GM18873 (cell line): ENCODE measurements at regions not wholly inside any gene's neighbourhood (a gene's known extent, or its start where the extent isn't known, plus 50 kb on each side); places are given as distances from the start of the nearest gene placed in this dataset.

ENCODE experiments used
- ATAC-seq: cut with Tn5 transposase; IDR thresholded peaks from one replicate; pipeline ENCODE4 v1.9.1; 2021; ENCODE audit warnings: mild to moderate bottlenecking, moderate library complexity, moderate number of reproducible peaks; ENCODE audit not compliant: unreplicated experiment, low FRiP score

DNA sequence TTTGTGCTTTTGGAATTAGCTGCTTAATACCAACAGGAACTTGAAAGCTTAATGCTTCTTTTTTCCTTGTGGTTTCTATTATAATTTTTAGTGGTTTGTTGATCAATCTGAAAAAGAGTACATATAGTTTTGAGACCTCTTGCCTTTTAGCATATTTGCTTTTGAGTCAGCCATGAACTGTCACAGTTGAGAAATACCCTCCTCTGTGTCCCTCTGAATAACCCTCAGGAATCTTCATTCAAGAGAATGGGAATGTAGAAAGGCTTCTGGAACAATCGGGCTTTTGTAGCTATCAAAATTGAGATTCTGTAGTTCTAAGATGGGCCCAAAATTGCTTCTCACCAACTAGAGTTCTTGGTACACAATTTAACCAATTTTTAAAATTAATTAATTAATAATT is 451.1 kb upstream of the TRIB2 start:
- no peak for ATAC-seq

GRCh38 chr2:12267042-12267441 is 449.7 kb upstream of the TRIB2 start:
- ATAC-seq, result no peak

GRCh38 chr2:12269041-12269972 is 447.4 kb upstream of the TRIB2 start:
- ATAC-seq, result no peak

DNA sequence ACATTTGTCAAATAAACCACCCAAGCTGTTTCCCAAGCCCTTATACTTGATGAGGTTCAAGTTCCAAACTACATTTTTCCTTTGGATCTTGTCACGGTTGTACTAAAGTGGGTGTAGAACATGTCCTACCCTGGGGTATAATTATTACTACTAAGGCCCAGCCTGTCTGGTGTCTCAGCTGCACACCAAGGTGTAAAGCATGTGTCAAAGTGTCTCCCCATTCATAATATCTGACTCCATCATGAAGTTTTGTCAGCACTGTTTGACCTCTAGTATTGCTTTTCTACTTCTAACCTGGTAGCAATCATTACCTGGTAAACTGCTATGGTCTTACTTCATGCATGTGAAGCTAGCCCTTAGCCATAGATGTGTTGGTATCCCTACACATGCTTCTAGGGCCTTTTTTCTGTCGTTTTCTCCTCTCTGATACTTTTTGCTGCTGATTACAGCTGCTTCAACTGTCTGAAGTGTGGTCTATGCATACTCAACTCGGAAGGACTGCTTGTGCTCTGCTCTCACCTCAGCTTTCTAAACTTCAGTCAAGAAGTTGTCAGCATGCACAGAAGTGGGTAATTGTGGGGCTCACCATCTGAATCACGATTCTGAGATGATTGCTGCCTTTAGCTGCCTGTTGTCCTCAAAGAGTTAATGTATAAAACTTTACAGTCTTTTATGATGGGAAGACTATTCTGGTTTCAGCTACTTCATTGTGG is 445.7 kb upstream of the TRIB2 start:
- ATAC-seq, result peak; percentile 60

GRCh38 chr2:12271589-12271984 is 445.1 kb upstream of the TRIB2 start:
- peak; percentile 32 for ATAC-seq

DNA sequence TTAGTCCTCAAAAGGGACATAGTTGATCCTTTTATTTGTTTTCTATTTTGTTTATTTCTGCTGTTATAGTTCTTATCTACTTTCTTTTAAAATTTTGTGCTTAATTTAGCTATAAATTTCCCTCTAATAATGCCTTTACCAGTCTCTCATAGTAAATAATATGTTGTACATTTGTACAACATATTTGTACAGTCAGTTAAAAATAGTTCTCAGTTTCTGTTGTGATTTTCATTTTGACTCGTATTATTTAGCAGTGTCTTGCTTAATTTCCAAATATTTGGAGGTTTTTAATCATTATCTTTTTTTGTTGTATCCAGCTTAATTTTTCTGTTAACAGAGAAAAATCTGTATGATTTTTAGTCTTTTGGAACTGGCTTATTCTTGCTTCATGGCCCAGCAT is 443.6 kb upstream of the TRIB2 start:
- ATAC-seq, result no peak

- no peak for ATAC-seq
Observed at GRCh38 chr2:12274591-12274990, 442.1 kb upstream of the TRIB2 start.

DNA sequence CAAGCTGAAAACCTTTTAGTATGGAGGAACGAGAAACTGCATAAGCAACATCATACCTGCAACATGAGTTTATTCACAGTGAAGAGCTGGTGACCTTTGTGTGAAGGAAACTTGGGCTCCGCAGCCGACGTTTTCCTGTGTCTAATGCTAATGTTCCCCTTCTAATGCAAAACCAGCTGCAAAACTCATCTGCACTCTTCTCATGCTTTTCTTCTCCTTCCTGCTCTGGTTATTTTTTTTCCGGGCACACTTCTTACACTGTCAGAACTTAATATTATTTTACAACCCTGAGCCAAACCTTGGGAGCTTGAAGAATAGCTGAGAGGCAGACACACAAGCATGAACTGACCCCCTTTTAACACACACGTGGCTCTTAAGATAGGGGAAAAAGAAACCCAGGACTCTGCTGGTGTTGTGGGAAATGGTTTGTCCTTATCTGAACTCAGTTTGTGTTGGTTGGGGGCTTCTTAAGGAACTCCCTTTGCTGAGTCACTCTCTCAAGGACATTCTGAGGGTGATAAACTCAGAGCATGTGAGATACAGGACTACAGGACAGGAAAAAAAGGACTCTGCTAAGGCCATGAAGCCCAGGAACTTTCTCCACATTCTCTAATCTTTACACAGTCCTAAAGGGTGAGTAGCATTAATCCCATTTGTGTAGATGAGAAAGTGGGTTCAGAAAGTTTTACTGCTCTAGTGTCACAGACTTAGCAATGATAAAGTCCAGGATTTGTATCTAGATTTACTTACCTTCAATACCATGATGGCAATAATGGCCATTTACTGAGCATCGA is 439.3 kb upstream of the TRIB2 start:
- ATAC-seq, result no peak

GRCh38 chr2:12278217-12278750 is 438.5 kb upstream of the TRIB2 start:
- ATAC-seq, result no peak

GRCh38 chr2:12282780-12283695 is 433.7 kb upstream of the TRIB2 start:
- ATAC-seq, result no peak

DNA sequence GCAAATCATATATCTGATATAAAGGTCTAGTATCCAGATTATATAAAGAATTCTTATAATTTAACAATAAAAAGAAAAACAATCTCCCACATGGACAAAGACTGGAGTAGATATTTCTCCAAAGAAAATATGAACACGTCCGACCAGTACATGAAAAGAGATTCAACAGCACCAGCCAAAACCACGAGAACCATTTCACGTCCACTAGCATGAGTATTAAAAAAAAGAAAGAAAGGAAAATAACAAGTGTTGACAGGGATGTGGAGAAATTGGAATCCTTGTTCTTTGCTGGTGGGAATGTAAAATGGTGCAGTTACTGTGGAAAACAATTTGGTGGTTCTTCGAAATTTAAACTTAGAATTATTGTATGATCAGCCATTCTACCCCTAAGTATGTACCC is 432.7 kb upstream of the TRIB2 start:
- no peak for ATAC-seq

DNA sequence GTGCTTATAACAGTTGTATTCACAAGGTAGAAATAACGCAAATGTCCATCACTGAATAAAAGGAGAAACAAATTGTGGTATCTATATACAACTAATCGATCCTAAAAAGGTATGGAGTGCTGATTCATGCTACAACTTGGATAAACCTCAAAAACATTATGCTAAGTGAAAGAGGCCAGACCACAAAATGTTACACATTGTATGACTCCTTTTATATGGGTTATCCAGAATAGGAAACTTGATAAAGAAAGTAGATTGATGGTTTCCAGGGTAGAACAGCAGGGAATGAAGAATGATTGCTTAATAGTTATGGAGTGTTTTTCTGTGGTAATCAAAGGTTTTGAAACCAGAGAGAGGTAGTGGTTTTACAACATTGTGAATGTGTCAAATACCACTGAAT is 432.2 kb upstream of the TRIB2 start:
- no peak for ATAC-seq

DNA sequence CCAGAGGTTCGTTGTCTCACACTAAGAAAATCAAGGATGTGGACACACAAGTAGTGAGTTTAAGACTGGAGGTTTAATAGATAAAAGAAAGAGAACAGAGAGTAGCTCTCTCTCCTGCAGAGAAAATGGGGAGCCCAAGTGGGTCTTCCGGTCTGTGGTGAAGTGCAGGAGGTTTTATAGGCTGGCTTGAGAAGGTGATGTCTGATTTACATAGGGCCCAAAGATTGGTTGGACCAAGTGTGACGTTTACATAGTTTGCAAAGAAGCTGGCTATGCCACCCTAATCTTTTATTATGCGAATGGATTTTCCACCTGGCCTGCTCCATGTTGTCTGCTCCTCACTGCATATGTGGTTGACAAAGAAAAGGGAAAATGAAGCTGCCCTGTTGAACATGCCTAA is 430.4 kb upstream of the TRIB2 start:
- ATAC-seq, result no peak

- no peak for ATAC-seq
Observed at GRCh38 chr2:12287220-12287751, 429.4 kb upstream of the TRIB2 start.

DNA sequence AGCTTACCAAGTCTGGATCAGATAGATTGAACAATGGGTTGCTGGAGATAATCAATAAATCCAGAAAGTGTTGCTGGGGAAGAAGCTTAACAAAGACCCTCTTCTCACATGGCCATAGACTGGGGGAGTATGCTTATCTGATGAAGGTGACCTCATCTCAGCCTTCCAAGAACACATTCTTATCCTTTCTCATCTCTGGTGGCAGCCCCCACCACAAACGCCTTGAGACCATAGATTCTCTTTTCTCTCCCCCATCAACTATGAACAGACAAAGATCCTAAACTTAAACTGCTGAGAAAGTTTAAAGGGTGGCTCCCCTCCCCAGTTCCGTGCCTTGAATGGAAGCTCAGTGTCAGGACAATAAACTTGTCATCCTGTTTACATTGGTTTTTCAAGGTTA is 428.7 kb upstream of the TRIB2 start:
- no peak for ATAC-seq

DNA sequence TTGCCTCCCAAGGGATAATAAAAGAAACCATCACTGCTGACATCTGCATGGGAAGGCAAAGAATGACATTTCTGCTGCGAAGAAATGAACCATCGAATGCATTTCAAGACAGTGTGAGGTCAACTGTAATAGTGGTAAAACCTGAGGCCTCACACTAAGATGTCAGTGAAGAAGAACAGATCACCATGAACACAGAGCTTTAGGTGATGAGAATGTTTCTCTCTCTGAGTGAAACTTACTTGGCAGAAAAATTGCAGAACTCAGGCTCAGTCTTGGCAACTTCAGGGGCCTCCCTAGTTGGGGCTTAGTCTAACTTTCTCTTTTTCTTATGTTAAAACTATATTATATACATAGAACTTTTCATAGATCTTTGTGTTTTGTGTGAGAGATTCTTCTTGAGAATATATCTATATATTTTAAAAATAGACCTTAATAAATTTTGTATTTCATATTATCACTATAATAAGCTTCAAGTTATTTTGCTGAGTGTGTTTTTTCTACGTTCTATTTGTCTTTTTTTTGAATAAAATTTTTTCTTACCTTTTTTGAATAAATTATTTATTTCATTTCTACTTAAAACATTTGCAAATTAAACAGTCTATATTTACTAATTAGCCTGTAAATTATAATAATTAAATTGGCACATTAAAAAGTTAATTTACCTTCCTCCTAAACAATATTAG is 427.5 kb upstream of the TRIB2 start:
- ATAC-seq, result no peak

- no peak for ATAC-seq
Observed at GRCh38 chr2:12291303-12291702, 425.4 kb upstream of the TRIB2 start.

GRCh38 chr2:12293874-12294273 is 422.9 kb upstream of the TRIB2 start:
- ATAC-seq, result peak; percentile 95
